Astrocyte (in vitro differentiated cells and primary cell): ENCODE measurements at regions not wholly inside any gene's neighbourhood (a gene's known extent, or its start where the extent isn't known, plus 50 kb on each side); places are given as distances from the start of the nearest gene placed in this dataset.

Source experiments
- DNase-seq: peaks from one replicate; pipeline ENCODE4 v3.0.0-alpha.2; 2010; ENCODE audit warnings: low read depth
- FAIRE-seq: peaks from 2 replicates; lab custom pipeline; 2011; peaks lifted over from hg19 to GRCh38; lab: Jason Lieb, UNC
- H2AFZ ChIP-seq: 2 replicates; pipeline ENCODE4 v1.6.0; 2012; ENCODE audit warnings: low read depth, low read length, inconsistent platforms
- H3K27ac ChIP-seq: 2 replicates; pipeline ENCODE4 v1.5.1; 2011; ENCODE audit warnings: low read depth, low read length, inconsistent platforms
- H3K27me3 ChIP-seq: 2 replicates; pipeline ENCODE4 v1.6.0; 2011; ENCODE audit warnings: low read length, inconsistent platforms; ENCODE audit not compliant: insufficient read depth
- H3K36me3 ChIP-seq: 2 replicates; pipeline ENCODE4 v1.5.1; 2011; ENCODE audit warnings: low read length, inconsistent platforms; ENCODE audit not compliant: insufficient read depth
- H3K4me1 ChIP-seq: 2 replicates; pipeline ENCODE4 v1.5.1; 2011; ENCODE audit warnings: low read length, inconsistent platforms; ENCODE audit not compliant: insufficient read depth
- H3K4me2 ChIP-seq: 2 replicates; pipeline ENCODE4 v1.6.0; 2012; ENCODE audit warnings: low read length, inconsistent platforms
- H3K4me3 ChIP-seq: 2 replicates; pipeline ENCODE4 v1.5.1; 2011; ENCODE audit warnings: low read depth, mild to moderate bottlenecking, low read length, inconsistent platforms; ENCODE audit not compliant: insufficient read depth
- H3K79me2 ChIP-seq: 2 replicates; pipeline ENCODE4 v1.6.0; 2012; ENCODE audit warnings: mild to moderate bottlenecking, low read length, inconsistent platforms; ENCODE audit not compliant: insufficient read depth
- H3K9ac ChIP-seq: 2 replicates; pipeline ENCODE4 v1.6.0; 2012; ENCODE audit warnings: mild to moderate bottlenecking, low read length, inconsistent platforms
- H3K9me3 ChIP-seq: 2 replicates; pipeline ENCODE4 v1.5.1; 2012; ENCODE audit warnings: low read depth, mild to moderate bottlenecking, low read length, inconsistent platforms; ENCODE audit not compliant: insufficient read depth
- H4K20me1 ChIP-seq: 2 replicates; pipeline ENCODE4 v1.6.0; 2012; ENCODE audit warnings: low read length, inconsistent platforms; ENCODE audit not compliant: insufficient read depth
- H3K27ac Mint-ChIP-seq: one replicate; pipeline ENCODE4 v1.8.0; 2021; ENCODE audit warnings: mild to moderate bottlenecking, mixed read lengths; ENCODE audit not compliant: unreplicated experiment
- H3K27me3 Mint-ChIP-seq: one replicate; pipeline ENCODE4 v1.8.0; 2021; ENCODE audit warnings: low read depth, mixed read lengths; ENCODE audit not compliant: unreplicated experiment
- H3K36me3 Mint-ChIP-seq: one replicate; pipeline ENCODE4 v1.8.0; 2021; ENCODE audit warnings: low read depth, mixed read lengths; ENCODE audit not compliant: unreplicated experiment
- H3K4me1 Mint-ChIP-seq: one replicate; pipeline ENCODE4 v1.8.0; 2021; ENCODE audit warnings: low read depth, mixed read lengths; ENCODE audit not compliant: unreplicated experiment
- H3K4me3 Mint-ChIP-seq: one replicate; pipeline ENCODE4 v1.8.0; 2021; ENCODE audit warnings: mild to moderate bottlenecking, moderate library complexity, mixed read lengths; ENCODE audit not compliant: unreplicated experiment
- H3K9me3 Mint-ChIP-seq: one replicate; pipeline ENCODE4 v1.8.0; 2021; ENCODE audit warnings: mild to moderate bottlenecking, mixed read lengths; ENCODE audit not compliant: unreplicated experiment
- EZH2 ChIP-seq: IDR thresholded peaks from 2 replicates; pipeline ENCODE4 v1.6.1; 2012; ENCODE audit warnings: mild to moderate bottlenecking, low read length, inconsistent platforms; ENCODE audit not compliant: insufficient read depth
- TF ChIP-seq, protein P1 (sequence below): IDR thresholded peaks from 2 replicates; pipeline ENCODE4 v1.5.1; 2011; ENCODE audit warnings: low read depth, mild to moderate bottlenecking, inconsistent platforms, low read length, moderate library complexity; ENCODE audit not compliant: insufficient read depth

DNA sequence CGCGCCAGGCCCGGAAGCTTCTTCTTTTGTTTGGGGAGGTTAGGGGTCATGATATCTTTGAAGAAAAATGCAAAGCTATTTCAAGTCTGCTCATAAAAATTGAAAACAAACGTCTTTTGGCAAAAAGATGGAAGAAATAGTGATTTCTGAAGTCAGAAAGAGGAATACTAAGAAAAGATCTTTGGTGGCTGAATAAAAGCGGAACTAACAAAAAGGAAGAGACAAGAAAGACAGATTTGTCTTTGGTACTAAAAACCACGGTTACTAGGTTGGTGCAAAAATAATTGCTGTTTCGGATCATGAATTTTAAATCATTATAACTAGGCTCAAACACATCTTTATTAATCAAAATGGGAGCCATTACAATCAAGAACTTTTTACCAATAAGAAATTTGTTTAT lies 164.6 kb upstream of the TRIB2 start:
- peaks cover 37% of the 10 kb centered on the region for H3K4me1 ChIP-seq
- no peaks in the 10 kb centered on the region for H4K20me1 ChIP-seq
- no peak overlapping the region for H3K27ac ChIP-seq
- H3K27ac Mint-ChIP-seq = no peak overlapping the region
- H3K27me3 Mint-ChIP-seq = no peaks in the 10 kb centered on the region
- no peaks in the 10 kb centered on the region for H3K79me2 ChIP-seq
- H3K27me3 ChIP-seq = no peaks in the 10 kb centered on the region
- H3K4me3 ChIP-seq = no peak overlapping the region
- H3K4me2 ChIP-seq = no peak overlapping the region
- no peaks in the 10 kb centered on the region for H3K36me3 Mint-ChIP-seq
- H3K9me3 Mint-ChIP-seq = peaks cover 2% of the 10 kb centered on the region
- DNase-seq (no peak), FAIRE-seq (no peak)
- H3K9ac ChIP-seq = no peak overlapping the region
- H2AFZ ChIP-seq = no peak overlapping the region
- H3K4me3 Mint-ChIP-seq = no peak overlapping the region
- no peaks in the 10 kb centered on the region for H3K36me3 ChIP-seq
- no peaks in the 10 kb centered on the region for H3K9me3 ChIP-seq
- H3K4me1 Mint-ChIP-seq = peaks cover 29% of the 10 kb centered on the region
- TF ChIP-seq, protein P1, sequence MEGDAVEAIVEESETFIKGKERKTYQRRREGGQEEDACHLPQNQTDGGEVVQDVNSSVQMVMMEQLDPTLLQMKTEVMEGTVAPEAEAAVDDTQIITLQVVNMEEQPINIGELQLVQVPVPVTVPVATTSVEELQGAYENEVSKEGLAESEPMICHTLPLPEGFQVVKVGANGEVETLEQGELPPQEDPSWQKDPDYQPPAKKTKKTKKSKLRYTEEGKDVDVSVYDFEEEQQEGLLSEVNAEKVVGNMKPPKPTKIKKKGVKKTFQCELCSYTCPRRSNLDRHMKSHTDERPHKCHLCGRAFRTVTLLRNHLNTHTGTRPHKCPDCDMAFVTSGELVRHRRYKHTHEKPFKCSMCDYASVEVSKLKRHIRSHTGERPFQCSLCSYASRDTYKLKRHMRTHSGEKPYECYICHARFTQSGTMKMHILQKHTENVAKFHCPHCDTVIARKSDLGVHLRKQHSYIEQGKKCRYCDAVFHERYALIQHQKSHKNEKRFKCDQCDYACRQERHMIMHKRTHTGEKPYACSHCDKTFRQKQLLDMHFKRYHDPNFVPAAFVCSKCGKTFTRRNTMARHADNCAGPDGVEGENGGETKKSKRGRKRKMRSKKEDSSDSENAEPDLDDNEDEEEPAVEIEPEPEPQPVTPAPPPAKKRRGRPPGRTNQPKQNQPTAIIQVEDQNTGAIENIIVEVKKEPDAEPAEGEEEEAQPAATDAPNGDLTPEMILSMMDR = no peak
- TF ChIP-seq EZH2 = no peak

DNA sequence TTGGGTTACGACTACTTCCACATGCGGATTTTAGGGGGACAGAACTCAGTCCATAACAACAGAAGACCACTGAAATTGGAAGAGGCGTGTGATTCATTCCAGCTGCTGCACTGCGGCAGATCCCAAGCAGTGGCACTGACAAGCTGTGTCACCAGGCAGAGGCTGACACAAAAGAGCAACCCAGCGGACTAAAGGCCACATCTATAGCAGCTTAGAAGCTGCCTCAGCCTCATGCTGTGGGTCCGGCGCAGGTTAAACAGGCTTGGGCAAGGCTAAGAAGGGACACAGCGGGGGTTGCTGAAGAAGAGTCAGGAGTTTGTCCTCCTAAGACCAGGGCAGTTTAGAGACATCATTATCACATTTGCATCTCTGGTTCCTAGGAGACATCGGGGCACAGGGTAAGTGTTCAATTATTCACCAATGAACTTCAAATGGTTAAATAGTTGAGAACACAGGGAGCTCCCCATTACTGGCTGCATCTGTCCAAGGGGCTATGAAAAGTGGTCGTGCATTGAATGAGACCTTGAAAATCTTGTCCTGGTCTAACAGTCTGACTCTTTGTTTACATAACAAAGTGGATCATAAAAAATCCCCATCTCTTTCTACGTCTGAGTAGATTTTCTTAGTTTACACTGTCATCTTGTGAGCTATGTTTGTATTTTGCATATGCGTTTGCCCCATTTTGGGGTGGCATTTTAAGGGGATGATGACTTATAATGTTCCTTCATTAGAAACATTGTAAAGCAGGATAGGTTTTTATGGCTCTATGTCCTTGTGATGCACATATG lies 162.3 kb upstream of the TRIB2 start:
- FAIRE-seq = no peak
- H3K36me3 Mint-ChIP-seq = no peaks in the 10 kb centered on the region
- H3K27me3 Mint-ChIP-seq = no peaks in the 10 kb centered on the region
- no peak overlapping the region for H3K4me3 ChIP-seq
- DNase-seq = no peak
- H3K27me3 ChIP-seq = no peaks in the 10 kb centered on the region
- peak overlapping the region; percentile 72 for H3K4me2 ChIP-seq
- TF ChIP-seq, protein P1 = no peak
- no peak for TF ChIP-seq EZH2
- no peak overlapping the region for H3K27ac Mint-ChIP-seq
- no peak overlapping the region for H3K9ac ChIP-seq
- H3K27ac ChIP-seq = peak overlapping the region; percentile 52
- no peaks in the 10 kb centered on the region for H3K9me3 ChIP-seq
- H3K4me1 Mint-ChIP-seq = peaks cover 30% of the 10 kb centered on the region
- peak overlapping the region; percentile 9 for H2AFZ ChIP-seq
- H4K20me1 ChIP-seq = no peaks in the 10 kb centered on the region
- H3K4me1 ChIP-seq = peaks cover 30% of the 10 kb centered on the region
- H3K9me3 Mint-ChIP-seq = peaks cover 2% of the 10 kb centered on the region
- no peaks in the 10 kb centered on the region for H3K79me2 ChIP-seq
- no peaks in the 10 kb centered on the region for H3K36me3 ChIP-seq
- H3K4me3 Mint-ChIP-seq = no peak overlapping the region
